HUES6 (cell line): ENCODE measurements at regions not wholly inside any gene's neighbourhood (a gene's known extent, or its start where the extent isn't known, plus 50 kb on each side); places are given as distances from the start of the nearest gene placed in this dataset.

Source experiments
- H3K27ac ChIP-seq: 2 replicates; pipeline ENCODE4 v1.7.0; 2013; ENCODE audit warnings: low read depth, mild to moderate bottlenecking, low read length, inconsistent platforms
- H3K27me3 ChIP-seq: 2 replicates; pipeline ENCODE4 v1.6.1; 2013; ENCODE audit warnings: low read length; ENCODE audit not compliant: control insufficient read depth, insufficient read depth
- H3K36me3 ChIP-seq: 2 replicates; pipeline ENCODE4 v1.6.1; 2013; ENCODE audit warnings: low read length; ENCODE audit not compliant: control insufficient read depth, insufficient read depth
- H3K4me1 ChIP-seq: 2 replicates; pipeline ENCODE4 v1.6.1; 2013; ENCODE audit warnings: low read length; ENCODE audit not compliant: control insufficient read depth, insufficient read depth
- H3K4me3 ChIP-seq: 2 replicates; pipeline ENCODE4 v1.5.1; 2013; ENCODE audit warnings: low read depth, low read length
- H3K9ac ChIP-seq: one replicate; pipeline ENCODE4 v1.6.1; 2013; ENCODE audit warnings: mild to moderate bottlenecking, low read length
- H3K9me3 ChIP-seq: 2 replicates; pipeline ENCODE4 v1.6.1; 2013; ENCODE audit warnings: low read depth, low read length; ENCODE audit not compliant: control insufficient read depth, insufficient read depth

DNA sequence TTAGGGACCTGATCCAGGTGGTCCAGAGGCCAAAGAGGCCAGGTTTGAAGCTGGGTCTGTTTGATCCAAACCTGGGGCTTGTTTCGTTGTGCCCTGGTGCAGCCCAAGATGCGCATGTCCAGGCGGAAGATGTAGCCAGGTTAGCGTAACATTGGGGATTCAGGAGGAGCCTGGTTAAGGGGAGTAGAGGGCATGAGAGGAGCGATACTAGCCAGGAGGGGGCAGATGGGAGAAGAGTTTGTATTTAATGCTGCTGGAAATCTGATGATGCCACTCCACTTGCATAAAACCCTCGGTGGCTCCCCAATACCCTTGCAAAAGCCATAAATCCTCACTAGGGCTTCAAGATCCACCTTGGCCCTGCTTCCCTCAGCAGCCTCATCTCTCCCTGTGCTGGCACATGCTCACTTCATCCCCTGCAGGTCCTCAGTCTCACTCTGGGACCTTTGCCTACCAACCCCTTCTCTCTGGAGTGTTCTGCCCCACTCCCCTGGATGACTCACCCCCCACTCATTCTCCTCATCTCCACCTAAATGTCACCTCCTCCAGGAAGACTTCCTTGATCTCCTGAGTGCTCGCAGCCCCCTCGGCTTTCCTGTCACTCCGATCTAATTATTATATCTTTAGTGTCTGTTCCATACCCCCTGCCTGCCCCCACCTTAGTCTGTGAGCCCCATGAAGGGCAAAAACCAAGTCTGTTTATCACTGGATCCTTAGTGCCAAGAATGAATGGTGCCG lies 95.9 kb downstream of the MIAT start:
- no peak overlapping the region for H3K9ac ChIP-seq
- no peak overlapping the region for H3K4me3 ChIP-seq
- H3K4me1 ChIP-seq, result peaks cover 38% of the 10 kb centered on the region
- peaks cover 6% of the 10 kb centered on the region for H3K9me3 ChIP-seq
- no peak overlapping the region for H3K27ac ChIP-seq
- no peaks in the 10 kb centered on the region for H3K27me3 ChIP-seq
- H3K36me3 ChIP-seq, result no peaks in the 10 kb centered on the region

DNA sequence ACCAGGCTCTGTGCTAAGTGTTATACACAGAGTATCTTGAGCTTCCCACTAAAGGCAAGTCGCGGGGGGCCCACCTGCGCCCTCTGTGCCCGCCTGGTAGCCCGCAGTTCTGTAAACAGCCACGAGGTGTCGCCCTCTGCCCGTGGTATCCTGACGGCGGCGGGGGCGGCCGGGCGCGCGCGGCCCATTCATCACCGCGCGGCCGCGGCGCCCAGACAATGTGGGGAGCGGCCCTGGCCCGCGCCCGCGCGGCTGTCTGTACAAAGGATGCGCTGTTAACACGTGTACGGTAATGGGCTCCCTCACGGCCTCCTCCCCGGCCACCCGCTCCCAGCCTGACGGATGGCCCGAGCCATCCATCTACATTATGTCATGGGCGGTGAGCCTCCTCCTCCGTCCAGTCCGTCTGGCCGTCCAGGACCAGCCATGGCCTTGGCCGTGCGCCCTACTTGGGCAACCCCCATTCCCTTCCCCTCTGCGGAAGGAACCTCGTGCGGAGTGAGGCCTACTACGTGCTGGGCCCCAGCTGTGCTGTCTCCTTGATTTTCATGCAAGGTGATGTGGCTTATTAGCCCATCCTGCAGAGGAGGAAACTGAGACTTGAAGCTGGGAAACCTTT lies 99.4 kb downstream of the MIAT start:
- H3K4me1 ChIP-seq, result peaks cover 21% of the 10 kb centered on the region
- H3K4me3 ChIP-seq, result peak overlapping the region; percentile 54

DNA sequence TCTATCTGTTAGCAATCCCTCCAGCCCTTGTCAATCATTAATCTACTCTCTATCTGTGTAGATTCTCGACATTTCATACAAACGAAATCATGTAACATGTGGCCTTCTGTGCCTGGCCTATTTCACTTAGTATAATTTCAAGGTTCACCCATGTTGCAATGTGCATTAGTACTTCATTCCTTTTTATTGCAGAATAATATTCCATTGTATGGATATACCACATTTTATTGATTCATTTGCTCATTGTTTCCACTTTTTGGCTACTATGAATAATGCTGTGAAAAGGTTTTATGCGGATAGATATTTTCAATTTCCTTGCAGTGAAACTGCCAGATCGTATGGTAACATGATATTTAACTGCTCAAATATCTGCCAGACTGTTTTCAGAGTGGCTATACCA lies 100.1 kb downstream of the MIAT start:
- Histone ChIP-seq H3K9me3 (peaks cover 6% of the 10 kb centered on the region), H3K9ac (no peak overlapping the region), H3K4me3 (no peak overlapping the region), H3K36me3 (no peaks in the 10 kb centered on the region), H3K4me1 (peaks cover 14% of the 10 kb centered on the region), H3K27me3 (no peaks in the 10 kb centered on the region), H3K27ac (no peak overlapping the region)

More for the DNA sequence above, 99.4 kb downstream of the MIAT start:
- H3K9me3 ChIP-seq, result peaks cover 6% of the 10 kb centered on the region
- peak overlapping the region; percentile 62 for H3K9ac ChIP-seq
- H3K36me3 ChIP-seq, result no peaks in the 10 kb centered on the region
- no peaks in the 10 kb centered on the region for H3K27me3 ChIP-seq
- no peak overlapping the region for H3K27ac ChIP-seq

DNA sequence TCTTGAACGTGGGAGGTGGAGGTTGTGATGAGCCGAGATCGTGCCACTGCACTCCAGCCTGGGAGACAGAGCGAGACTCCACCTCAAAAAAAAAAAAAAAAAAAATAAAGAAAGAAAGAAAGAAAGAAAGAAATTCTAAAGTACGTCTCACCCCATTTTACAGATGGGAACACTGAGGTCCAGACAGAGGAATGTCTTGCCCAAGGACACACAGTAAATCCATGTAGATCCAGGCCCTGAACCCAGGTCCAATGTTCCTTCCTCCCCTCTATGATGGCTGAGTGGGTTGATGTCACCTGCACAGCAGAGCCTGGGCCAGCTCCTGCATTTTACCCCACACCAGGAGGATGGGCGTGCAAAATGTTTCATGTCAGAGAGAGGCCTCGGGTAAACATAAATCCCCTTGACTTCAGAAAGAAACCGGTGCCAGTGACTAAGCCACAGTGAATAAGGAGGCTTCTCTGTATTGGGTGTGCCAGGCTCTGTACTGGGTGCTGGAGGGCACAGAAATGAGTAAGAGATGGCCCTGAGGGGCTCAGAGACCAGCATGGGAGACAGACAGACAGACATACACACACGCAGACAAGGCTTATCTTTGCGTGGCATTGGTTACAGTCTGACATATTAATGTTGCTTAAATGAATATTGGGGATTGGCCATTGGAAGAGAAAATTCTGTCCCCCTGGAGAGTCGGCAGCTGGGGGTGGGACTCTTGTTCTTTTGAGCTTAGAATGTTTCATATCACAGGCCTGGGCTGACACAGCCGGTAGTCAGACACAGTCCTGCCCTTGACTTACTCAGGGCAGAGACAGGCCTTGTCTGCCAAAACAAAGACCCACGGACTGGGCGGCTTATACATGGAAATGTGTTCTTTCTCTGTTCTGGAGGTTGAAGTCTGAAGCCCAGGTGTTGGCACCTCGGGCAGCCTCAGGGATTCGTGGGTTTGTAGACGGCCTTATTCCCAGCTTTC lies 105.4 kb downstream of the MIAT start:
- Histone ChIP-seq H3K4me3 (no peak overlapping the region), H3K4me1 (peaks cover 7% of the 10 kb centered on the region), H3K9me3 (peaks cover 11% of the 10 kb centered on the region), H3K9ac (no peak overlapping the region), H3K27ac (no peak overlapping the region), H3K27me3 (no peaks in the 10 kb centered on the region), H3K36me3 (no peaks in the 10 kb centered on the region)

DNA sequence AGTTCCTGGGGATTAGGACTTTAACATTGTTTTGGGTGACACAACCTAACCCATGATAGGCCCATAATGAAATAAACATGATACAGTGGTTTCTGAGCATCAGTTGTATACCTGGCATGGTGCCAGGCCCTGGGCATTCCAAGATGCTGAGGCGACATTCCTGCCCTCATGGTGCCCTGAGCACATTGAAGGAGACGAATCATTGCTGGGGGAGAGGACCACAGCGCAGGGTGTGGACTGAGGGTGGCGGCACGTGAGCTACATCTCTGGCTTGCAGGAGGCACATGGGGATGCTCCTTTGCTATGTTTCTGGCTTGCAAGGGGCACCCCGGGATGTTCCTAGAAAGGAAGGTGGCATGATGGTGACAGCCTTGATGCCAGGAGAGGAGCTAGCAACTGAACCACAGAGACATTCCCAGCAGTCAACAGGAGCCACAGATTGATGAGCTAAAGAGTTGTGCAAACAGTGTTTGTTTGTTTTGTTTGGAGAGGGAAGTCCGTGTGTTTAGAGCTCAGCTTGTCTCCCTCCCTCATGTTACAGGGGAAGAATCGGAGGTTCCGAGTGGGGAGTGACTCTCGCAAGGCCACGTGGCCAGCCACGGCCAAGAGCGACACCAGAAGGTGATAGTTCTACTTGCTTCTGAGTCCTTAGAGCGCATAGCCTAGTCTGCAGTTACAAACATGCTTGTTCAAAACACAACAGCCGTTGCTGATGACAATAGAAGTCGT lies 106.4 kb downstream of the MIAT start:
- H3K4me3 ChIP-seq, result no peak overlapping the region
- peaks cover 10% of the 10 kb centered on the region for H3K9me3 ChIP-seq
- no peak overlapping the region for H3K27ac ChIP-seq
- no peak overlapping the region for H3K9ac ChIP-seq
- H3K27me3 ChIP-seq, result no peaks in the 10 kb centered on the region
- H3K4me1 ChIP-seq, result peaks cover 7% of the 10 kb centered on the region
- no peaks in the 10 kb centered on the region for H3K36me3 ChIP-seq

DNA sequence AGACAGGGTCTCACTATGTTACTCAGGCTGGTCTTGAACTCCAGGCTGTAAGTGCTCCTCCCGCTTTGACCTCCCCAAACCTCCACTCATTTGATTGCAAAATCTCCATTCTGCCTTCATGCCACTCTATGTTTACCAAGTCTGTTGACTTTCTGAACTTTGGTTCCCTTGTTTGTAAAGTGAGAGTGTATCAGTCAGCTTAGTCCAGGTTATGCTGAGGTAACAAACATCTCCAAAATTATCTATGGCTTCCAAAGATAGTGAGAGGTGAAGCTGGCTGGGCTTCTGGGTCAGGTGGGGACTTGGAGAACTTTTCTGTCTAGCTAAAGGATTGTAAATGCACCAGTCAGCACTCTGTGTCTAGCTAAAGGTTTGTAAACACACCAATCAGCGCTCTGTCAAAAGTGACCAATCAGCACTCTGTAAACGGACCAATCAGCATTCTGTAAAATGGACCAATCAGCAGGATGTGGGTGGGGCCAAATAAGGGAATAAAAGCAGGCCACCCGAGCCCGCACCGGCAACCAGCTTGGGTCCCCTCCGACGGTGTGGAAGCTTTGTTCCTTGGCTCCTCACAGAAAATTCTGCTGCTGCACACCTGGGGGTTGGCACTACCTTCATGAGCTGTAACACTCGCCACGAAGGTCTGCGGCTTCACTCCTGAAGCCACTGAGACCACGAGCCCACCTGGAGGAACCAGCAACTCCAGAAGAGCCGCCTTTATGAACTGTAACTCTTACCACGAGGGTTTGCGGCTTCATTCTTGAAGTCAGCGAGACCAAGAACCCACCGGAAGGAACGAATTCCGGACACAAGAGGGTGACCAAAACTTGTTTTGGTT lies 109.3 kb downstream of the MIAT start:
- no peaks in the 10 kb centered on the region; the same call in 1 of the 2 replicates for H3K27me3 ChIP-seq
- peaks cover 7% of the 10 kb centered on the region for H3K4me1 ChIP-seq
- H3K27ac ChIP-seq, result no peak overlapping the region
- H3K9me3 ChIP-seq, result peaks cover 10% of the 10 kb centered on the region
- no peak overlapping the region for H3K4me3 ChIP-seq
- H3K9ac ChIP-seq, result no peak overlapping the region
- no peaks in the 10 kb centered on the region for H3K36me3 ChIP-seq

DNA sequence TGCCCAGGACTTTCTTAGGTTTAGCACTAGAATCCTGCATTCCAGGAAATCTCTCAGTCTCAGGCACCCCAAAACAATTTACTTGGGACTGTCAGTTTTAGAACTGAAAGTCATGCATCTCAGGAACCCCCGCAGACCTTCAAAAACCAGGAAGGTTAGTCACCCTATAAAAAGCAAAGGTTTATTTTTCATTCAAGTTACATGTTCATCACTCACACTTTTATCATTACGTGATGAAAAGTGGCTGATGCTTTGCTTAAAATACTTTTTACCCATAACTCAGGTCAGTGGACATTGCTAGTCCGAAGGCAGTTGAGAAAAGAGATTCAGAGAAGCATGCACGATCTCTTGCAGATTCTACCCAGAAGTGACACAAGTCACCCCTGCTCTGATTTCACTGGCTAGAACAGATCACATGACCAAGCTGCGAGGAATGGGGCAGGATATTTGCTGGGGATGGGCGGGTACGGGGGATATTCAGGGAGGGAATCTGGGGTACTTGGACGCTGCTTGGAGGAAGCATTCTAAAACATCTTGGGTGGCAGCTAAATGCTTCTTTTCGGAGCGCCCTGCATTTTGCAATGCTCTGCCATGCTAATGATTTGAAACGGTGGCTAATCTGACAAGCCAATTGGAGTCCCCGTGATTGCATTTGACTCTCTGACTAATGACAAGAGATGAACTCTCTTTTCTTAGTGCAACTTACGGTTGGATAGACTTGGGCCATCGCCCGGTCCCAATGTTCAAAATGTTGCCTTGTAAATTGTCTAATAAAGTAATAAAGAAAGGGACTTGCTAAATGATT lies 110.2 kb downstream of the MIAT start:
- Histone ChIP-seq H3K27ac (no peak overlapping the region), H3K27me3 (no peaks in the 10 kb centered on the region; the same call in 1 of the 2 replicates), H3K9me3 (peaks cover 10% of the 10 kb centered on the region), H3K4me1 (peaks cover 7% of the 10 kb centered on the region), H3K9ac (no peak overlapping the region), H3K36me3 (no peaks in the 10 kb centered on the region), H3K4me3 (no peak overlapping the region)

DNA sequence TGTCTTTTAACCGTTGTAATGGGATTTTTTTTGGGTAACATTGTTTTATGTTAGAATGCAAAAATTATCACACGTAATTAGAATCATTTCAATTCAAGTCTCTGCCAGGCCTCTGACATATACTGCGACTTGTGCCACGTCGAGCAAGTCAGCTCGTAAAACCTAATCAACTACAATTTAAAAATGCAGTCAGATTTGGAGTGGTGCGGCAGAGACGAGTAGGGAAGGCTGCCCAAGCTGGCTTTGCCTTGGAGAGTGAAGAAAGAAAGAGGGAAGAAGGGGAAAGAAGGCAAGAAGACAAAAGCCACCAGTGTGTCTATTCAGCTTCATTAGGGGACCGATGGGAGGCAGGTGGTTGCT lies 110.7 kb downstream of the MIAT start:
- Histone ChIP-seq H3K27me3 (no peaks in the 10 kb centered on the region; the same call in 1 of the 2 replicates), H3K9me3 (peaks cover 10% of the 10 kb centered on the region), H3K4me3 (no peak overlapping the region), H3K4me1 (peaks cover 7% of the 10 kb centered on the region), H3K9ac (no peak overlapping the region), H3K27ac (no peak overlapping the region), H3K36me3 (no peaks in the 10 kb centered on the region)

DNA sequence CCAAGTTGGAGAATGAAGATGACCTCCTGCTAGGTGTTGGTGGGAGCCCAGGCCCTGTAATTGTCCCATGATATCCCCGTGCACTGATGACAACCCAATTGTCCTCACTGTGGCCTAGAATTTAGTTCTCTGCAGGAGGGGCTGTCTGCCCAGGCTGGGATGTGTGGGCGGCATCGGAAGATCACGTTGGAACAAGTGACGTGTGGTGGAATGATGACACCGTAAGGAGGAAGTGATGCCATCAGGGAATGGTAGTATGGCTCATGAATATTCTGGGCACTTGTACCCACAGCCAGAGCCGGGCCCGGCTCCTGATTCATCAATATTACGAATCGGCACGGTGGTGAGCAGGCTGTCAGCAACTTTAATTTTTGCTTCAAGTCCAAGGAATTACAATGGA lies 111.6 kb downstream of the MIAT start:
- Histone ChIP-seq H3K9me3 (peaks cover 10% of the 10 kb centered on the region), H3K4me1 (peaks cover under 1% of the 10 kb centered on the region), H3K27me3 (peaks cover 1% of the 10 kb centered on the region; the same call in 1 of the 2 replicates), H3K27ac (no peak overlapping the region), H3K9ac (no peak overlapping the region), H3K36me3 (no peaks in the 10 kb centered on the region), H3K4me3 (no peak overlapping the region)
